WI38 (cell line): ENCODE measurements at regions not wholly inside any gene's neighbourhood (a gene's known extent, or its start where the extent isn't known, plus 50 kb on each side); places are given as distances from the start of the nearest gene placed in this dataset.

Experiments
- H3K4me3 ChIP-seq: 2 replicates; pipeline ENCODE4 v1.5.1; 2011; ENCODE audit warnings: low read depth, mild to moderate bottlenecking, control low read depth, low read length
- TF ChIP-seq, protein P1 (sequence below): IDR thresholded peaks from 2 replicates; pipeline ENCODE4 v1.5.1; 2012; ENCODE audit warnings: low read depth, mild to moderate bottlenecking, control low read depth, low read length

DNA sequence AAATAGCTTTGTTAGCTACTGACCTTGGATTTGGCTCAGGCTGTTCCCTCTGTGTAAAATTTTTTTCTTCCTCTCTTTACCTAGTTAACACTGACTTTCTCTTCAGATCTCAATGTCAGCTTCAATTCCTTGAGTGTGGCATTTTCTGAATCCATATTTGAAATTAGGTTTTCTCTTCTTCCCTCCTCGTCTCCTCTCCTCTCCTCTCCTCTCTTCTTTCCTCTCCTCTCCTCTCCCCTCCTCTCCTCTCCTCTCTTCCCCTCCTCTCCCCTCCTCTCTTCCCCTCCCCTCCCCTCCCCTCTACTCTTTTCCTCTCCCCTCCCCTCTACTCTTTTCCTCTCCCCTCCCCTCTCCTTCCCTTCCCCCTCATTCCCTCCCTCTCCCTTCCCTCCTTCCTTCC is 453.3 kb downstream of the BMP2 start:
- TF ChIP-seq, protein P1, sequence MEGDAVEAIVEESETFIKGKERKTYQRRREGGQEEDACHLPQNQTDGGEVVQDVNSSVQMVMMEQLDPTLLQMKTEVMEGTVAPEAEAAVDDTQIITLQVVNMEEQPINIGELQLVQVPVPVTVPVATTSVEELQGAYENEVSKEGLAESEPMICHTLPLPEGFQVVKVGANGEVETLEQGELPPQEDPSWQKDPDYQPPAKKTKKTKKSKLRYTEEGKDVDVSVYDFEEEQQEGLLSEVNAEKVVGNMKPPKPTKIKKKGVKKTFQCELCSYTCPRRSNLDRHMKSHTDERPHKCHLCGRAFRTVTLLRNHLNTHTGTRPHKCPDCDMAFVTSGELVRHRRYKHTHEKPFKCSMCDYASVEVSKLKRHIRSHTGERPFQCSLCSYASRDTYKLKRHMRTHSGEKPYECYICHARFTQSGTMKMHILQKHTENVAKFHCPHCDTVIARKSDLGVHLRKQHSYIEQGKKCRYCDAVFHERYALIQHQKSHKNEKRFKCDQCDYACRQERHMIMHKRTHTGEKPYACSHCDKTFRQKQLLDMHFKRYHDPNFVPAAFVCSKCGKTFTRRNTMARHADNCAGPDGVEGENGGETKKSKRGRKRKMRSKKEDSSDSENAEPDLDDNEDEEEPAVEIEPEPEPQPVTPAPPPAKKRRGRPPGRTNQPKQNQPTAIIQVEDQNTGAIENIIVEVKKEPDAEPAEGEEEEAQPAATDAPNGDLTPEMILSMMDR = no peak
- H3K4me3 ChIP-seq = no peak overlapping the region

DNA sequence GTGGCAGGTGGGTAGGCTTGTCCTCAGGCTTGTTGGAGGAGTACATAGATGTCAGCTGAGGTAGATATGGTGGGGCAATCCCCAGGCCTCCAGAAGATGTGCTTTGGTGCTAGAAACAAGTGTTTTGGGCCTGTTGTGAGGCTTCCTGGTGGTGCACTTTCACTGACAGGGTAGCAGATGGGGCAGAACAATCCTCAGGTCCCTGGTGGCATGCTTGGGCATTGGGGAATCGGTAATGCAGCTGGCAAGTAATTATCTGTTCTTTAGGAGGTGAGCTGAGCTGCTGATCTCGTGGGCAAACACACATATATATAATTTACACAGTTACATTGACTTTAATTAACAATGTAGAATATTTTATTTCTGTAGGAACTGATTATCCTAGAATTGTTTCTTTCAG is 458.7 kb downstream of the BMP2 start:
- H3K4me3 ChIP-seq = no peak overlapping the region
- TF ChIP-seq, protein P1 = no peak

DNA sequence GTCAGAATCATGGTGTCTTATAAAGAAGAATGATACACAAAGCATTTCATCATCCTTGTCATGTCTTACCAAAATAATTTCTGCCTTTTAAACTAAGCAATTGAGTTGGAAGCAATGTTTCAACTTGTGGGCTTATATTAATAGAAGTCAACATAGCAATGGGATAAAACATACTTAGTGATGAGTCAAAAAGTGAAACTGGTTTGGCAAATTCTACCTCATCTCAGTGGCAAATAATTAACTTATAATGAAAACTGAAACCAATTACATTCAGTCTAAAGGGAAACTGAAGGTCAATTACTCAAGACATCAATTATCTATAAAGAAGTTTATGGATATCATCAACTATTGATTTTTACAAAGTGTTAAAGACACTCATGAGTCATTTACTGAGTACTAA is 463.8 kb downstream of the BMP2 start:
- TF ChIP-seq, protein P1 = no peak
- no peak overlapping the region for H3K4me3 ChIP-seq

DNA sequence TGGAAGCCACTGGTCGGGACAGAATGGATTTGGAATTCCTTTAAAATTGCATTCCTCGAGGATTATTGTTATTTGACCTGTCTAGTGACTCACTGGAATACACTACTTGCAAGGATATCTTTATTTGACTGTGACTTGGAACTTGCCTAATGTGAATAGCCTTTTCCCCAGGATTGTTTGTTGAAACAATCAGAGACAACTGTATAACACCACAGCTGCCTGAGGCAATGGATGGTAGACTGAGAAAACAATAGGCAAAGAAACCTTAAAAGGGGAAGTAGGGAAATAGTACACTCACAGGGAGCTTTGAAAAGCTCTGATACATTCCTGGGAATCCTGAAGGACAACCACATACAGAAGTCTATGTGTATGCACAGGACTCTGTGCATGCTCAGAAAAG is 465.3 kb downstream of the BMP2 start:
- TF ChIP-seq, protein P1 = no peak
- no peak overlapping the region for H3K4me3 ChIP-seq

DNA sequence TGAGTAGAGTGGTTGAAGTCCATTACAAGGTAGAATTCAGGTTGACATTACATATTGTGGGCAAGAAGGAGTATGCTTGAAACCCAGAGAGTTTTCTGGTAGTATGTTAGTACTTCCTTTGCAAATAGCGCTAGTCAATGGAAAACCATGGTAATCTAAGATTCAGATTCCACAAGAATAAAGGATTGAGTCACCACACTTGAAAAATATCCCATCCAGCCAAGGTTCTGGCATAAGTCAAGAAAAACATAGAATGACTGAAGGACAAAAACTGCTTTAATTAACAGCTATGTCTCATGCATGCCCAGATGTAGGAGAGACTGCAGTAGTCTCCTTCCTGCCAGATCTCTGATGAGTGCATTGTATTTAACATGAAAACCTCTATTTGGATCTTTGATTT is 469.8 kb downstream of the BMP2 start:
- TF ChIP-seq, protein P1 = no peak
- no peak overlapping the region for H3K4me3 ChIP-seq

DNA sequence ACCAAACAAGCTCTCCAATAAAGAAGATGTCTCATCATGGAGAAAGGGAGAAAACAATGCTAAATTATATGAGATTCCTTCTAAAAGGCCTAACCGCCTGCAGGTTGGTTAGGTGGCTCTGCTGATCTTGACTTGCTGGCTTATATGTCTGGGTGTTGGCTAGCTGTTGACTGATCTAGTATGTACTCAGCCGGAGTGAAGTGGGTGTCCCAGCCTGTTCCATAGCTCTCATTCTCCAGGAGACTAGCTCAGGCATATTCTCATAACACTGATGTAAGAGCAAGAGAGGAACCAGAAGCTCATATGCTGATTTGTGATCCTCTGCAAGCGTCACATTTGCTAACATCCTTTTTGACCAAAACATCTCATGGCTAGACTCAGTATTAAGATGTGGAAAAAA is 473.0 kb downstream of the BMP2 start:
- TF ChIP-seq, protein P1 = no peak
- no peak overlapping the region for H3K4me3 ChIP-seq

DNA sequence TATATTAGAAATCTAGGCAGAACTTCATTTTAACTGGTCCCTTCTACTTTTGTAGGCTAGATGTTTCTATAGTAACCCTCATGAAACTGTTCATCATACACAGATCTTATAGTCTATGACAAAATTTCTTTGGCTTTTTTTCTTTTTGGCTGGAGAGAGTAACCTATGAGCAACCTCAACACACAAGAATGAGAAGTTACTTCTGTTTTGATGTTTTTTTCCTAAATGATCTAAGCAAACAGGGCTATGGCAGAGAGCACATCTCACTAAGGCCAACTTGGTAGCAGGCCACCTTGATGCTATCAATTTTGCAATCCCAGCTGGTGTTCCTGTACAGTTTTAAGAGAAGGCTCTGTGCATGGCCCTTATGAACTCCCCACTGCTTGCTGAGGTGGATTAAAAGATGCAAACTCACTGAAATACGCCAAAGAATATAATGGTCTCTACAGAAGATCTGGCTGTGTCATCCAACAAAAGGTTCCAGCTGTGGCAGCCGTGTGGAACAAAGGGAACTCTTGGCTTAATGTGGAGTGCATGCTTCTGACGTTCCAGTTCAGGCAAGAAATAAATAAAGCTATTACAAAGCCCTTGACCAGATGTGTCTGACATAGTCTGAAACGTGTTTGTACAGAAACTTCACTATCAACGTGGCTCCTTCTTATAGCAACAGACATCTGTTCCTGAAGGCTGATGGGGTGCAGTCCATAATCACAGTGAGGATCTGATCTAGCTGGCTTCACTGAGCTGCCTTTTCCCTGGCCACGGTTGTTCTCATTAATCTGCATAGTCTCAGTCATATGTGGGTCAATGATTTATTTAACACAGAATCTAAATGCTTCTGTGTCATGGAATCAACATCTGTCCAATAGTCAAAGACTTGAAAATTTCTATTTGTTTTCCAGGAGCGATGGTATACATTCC is 481.1 kb downstream of the BMP2 start:
- TF ChIP-seq, protein P1 = no peak
- no peak overlapping the region for H3K4me3 ChIP-seq
